Osteoblast (primary cell): ENCODE measurements at regions not wholly inside any gene's neighbourhood (a gene's known extent, or its start where the extent isn't known, plus 50 kb on each side); places are given as distances from the start of the nearest gene placed in this dataset.

Experiments
- DNase-seq: peaks from one replicate; pipeline ENCODE4 v3.0.0; 2011; ENCODE audit warnings: low spot score, mixed read lengths; ENCODE audit not compliant: insufficient read length; ENCODE audit errors: missing footprints
- H2AFZ ChIP-seq: 2 replicates; pipeline ENCODE4 v1.6.0; 2011; ENCODE audit warnings: mild to moderate bottlenecking, low read length
- H3K27ac ChIP-seq: 2 replicates; pipeline ENCODE4 v1.5.1; 2011; ENCODE audit warnings: mild to moderate bottlenecking, low read depth, low read length, moderate library complexity
- H3K27me3 ChIP-seq: 2 replicates; pipeline ENCODE4 v1.6.0; 2012; ENCODE audit warnings: mild to moderate bottlenecking, control low read depth, inconsistent platforms, low read length, moderate library complexity; ENCODE audit not compliant: insufficient read depth
- H3K36me3 ChIP-seq: 2 replicates; pipeline ENCODE4 v1.5.1; 2011; ENCODE audit warnings: mild to moderate bottlenecking, low read length, control low read depth, moderate library complexity; ENCODE audit not compliant: insufficient read depth
- H3K4me1 ChIP-seq: 2 replicates; pipeline ENCODE4 v1.5.1; 2011; ENCODE audit warnings: mild to moderate bottlenecking, low read length, control low read depth, moderate library complexity; ENCODE audit not compliant: insufficient read depth
- H3K4me2 ChIP-seq: 2 replicates; pipeline ENCODE4 v1.6.0; 2011; ENCODE audit warnings: mild to moderate bottlenecking, low read length; ENCODE audit not compliant: insufficient read depth
- H3K4me3 ChIP-seq: fragments of 200-600 bp; sonication (generic); 3 replicates; pipeline ENCODE4 v1.5.1; 2012; ENCODE audit warnings: mild to moderate bottlenecking, low read length, inconsistent platforms; ENCODE audit not compliant: insufficient read depth
- H3K79me2 ChIP-seq: 2 replicates; pipeline ENCODE4 v1.6.0; 2012; ENCODE audit warnings: mild to moderate bottlenecking, low read length, control low read depth, inconsistent platforms; ENCODE audit not compliant: insufficient read depth
- H3K9me3 ChIP-seq: 2 replicates; pipeline ENCODE4 v1.5.1; 2011; ENCODE audit warnings: low read depth, low read length, control low read depth
- H4K20me1 ChIP-seq: 2 replicates; pipeline ENCODE4 v1.6.0; 2012; ENCODE audit warnings: mild to moderate bottlenecking, low read length, control low read depth; ENCODE audit not compliant: insufficient read depth
- CTCF ChIP-seq: IDR thresholded peaks from 2 replicates; pipeline ENCODE4 v1.5.1; 2011; ENCODE audit warnings: mild to moderate bottlenecking, low read depth, low read length, moderate library complexity; ENCODE audit errors: extremely low read depth

GRCh38 chr11:128205796-128206195 is 381.6 kb downstream of the ETS1 start:
- no peak for DNase-seq
- Histone ChIP-seq H3K4me1 (peaks cover 36% of the 10 kb centered on the region), H3K36me3 (no peaks in the 10 kb centered on the region), H3K27me3 (no peaks in the 10 kb centered on the region), H3K27ac (no peak overlapping the region), H3K79me2 (no peaks in the 10 kb centered on the region), H3K4me3 (no peak overlapping the region), H3K9me3 (no peaks in the 10 kb centered on the region), H4K20me1 (no peaks in the 10 kb centered on the region), H2AFZ (no peak overlapping the region), H3K4me2 (no peak overlapping the region)
- TF ChIP-seq CTCF: no peak

GRCh38 chr11:128204898-128205297 is 382.5 kb downstream of the ETS1 start:
- Histone ChIP-seq H3K36me3 (no peaks in the 10 kb centered on the region), H3K4me2 (no peak overlapping the region), H3K27ac (no peak overlapping the region), H3K27me3 (no peaks in the 10 kb centered on the region), H3K9me3 (no peaks in the 10 kb centered on the region), H3K4me3 (no peak overlapping the region), H3K79me2 (no peaks in the 10 kb centered on the region), H3K4me1 (peaks cover 28% of the 10 kb centered on the region), H2AFZ (no peak overlapping the region), H4K20me1 (no peaks in the 10 kb centered on the region)
- no peak for TF ChIP-seq CTCF
- no peak for DNase-seq

- no peak for TF ChIP-seq CTCF
- Histone ChIP-seq H2AFZ (no peak overlapping the region), H3K9me3 (no peaks in the 10 kb centered on the region), H3K4me3 (no peak overlapping the region), H3K27ac (no peak overlapping the region), H4K20me1 (no peaks in the 10 kb centered on the region), H3K27me3 (no peaks in the 10 kb centered on the region), H3K36me3 (no peaks in the 10 kb centered on the region), H3K4me1 (no peaks in the 10 kb centered on the region), H3K4me2 (no peak overlapping the region), H3K79me2 (no peaks in the 10 kb centered on the region)
- DNase-seq: no peak
Measured at GRCh38 chr11:128201801-128202200, 385.6 kb downstream of the ETS1 start.

GRCh38 chr11:128201009-128201408 is 386.3 kb downstream of the ETS1 start:
- H2AFZ ChIP-seq: no peak overlapping the region
- no peak overlapping the region for H3K27ac ChIP-seq
- H4K20me1 ChIP-seq: no peaks in the 10 kb centered on the region
- no peaks in the 10 kb centered on the region for H3K4me1 ChIP-seq
- DNase-seq: no peak
- H3K4me2 ChIP-seq: no peak overlapping the region
- H3K9me3 ChIP-seq: no peaks in the 10 kb centered on the region
- H3K27me3 ChIP-seq: no peaks in the 10 kb centered on the region
- H3K36me3 ChIP-seq: no peaks in the 10 kb centered on the region
- no peaks in the 10 kb centered on the region for H3K79me2 ChIP-seq
- TF ChIP-seq CTCF: no peak
- H3K4me3 ChIP-seq: no peak overlapping the region
